ENCODE measurements at regions not wholly inside any gene's neighbourhood (a gene's known extent, or its start where the extent isn't known, plus 50 kb on each side); places are given as distances from the start of the nearest gene placed in this dataset.

GRCh38 chr13:95355494-95355893 is 54.2 kb upstream of the ABCC4 start:
- FAIRE-seq (no peak), DNase-seq (ENCODE audit: low read depth in 1 of 2, low spot score in 2 of 2) (no peak)
- H3K4ac ChIP-seq (replicated peaks; ENCODE audit: insufficient read length, low read depth, low read length), result no peak overlapping the region
- no peak overlapping the region for H3K14ac ChIP-seq (ENCODE audit: insufficient read length)
- ChIA-PET CTCF (ENCODE audit: partially characterized antibody) (interaction anchor here (1.4 kb wide), 1 partner anchor 25 kb away, joined by 3 read pairs; no protein-coding TSS in a partner anchor), POLR2A (ENCODE audit: partially characterized antibody) (no interaction called here)
- no peak overlapping the region for H3K23ac ChIP-seq (ENCODE audit: insufficient read length)
- H2AFZ ChIP-seq (ENCODE audit: low read length), result no peak overlapping the region
- H2BK12ac ChIP-seq (ENCODE audit: low read depth, low read length), result no peak overlapping the region
- no peak overlapping the region for H3K9ac ChIP-seq (replicated peaks in 1 of 4; ENCODE audit: extremely low read depth in 1 of 4, low read depth in 3 of 4, low read length in 3 of 4)
- no peak overlapping the region for H4K5ac ChIP-seq (ENCODE audit: insufficient read length, low read depth, low read length)
- H3K9me3 ChIP-seq (ENCODE audit: insufficient read depth in 2 of 2, low read depth in 1 of 2, low read length in 1 of 2), result no peaks in the 10 kb centered on the region
- H3K36me3 ChIP-seq (ENCODE audit: control insufficient read depth in 2 of 4, insufficient read depth in 4 of 4, low read length in 3 of 4), result no peaks in the 10 kb centered on the region
- no peak overlapping the region for H3K27ac ChIP-seq (ENCODE audit: low read depth, low read length)
- H3K18ac ChIP-seq (ENCODE audit: extremely low read depth, low read length), result no peak overlapping the region
- no peak overlapping the region for H2AK5ac ChIP-seq (ENCODE audit: low read depth, low read length)
- no peaks in the 10 kb centered on the region for H3K4me1 ChIP-seq (replicated peaks in 1 of 4; ENCODE audit: control insufficient read depth in 3 of 4, insufficient read depth in 4 of 4, low read length in 3 of 4)
- no peak overlapping the region for H3K4me2 ChIP-seq (ENCODE audit: insufficient read depth in 1 of 2, low read depth in 2 of 2, low read length in 2 of 2)
- H2BK20ac ChIP-seq (ENCODE audit: low read length), result no peak overlapping the region
- H3K27me3 ChIP-seq (replicated peaks in 1 of 4; ENCODE audit: control insufficient read depth in 3 of 4, extremely low read depth in 1 of 4, insufficient read depth in 3 of 4, low read length in 3 of 4), result no peaks in the 10 kb centered on the region
- H2BK5ac ChIP-seq (ENCODE audit: low read depth, low read length), result no peak overlapping the region
- no peak overlapping the region for H4K91ac ChIP-seq (replicated peaks; ENCODE audit: insufficient read length, low read length)
- no peaks in the 10 kb centered on the region for H3K79me2 ChIP-seq (ENCODE audit: control insufficient read depth in 1 of 2, insufficient read depth in 2 of 2, low read length in 2 of 2)
- no peaks in the 10 kb centered on the region for H4K20me1 ChIP-seq (replicated peaks in 1 of 2; ENCODE audit: control insufficient read depth in 1 of 2, insufficient read depth in 2 of 2, low read length in 2 of 2)
- H3K56ac ChIP-seq (replicated peaks; ENCODE audit: insufficient read length, low read depth, low read length), result no peak overlapping the region
- WGBS, 2 experiments (ENCODE audit: extremely low coverage in 1 of 2, insufficient coverage in 1 of 2, insufficient read length in 1 of 2, insufficient replicate concordance in 2 of 2, low coverage in 1 of 2, low lambda C conversion rate in 2 of 2, missing lambda C conversion rate in 1 of 2), result 84% methylated on average over 6 of the region's 6 CpGs; no CpG with 5 or more reads in 1 of the 2 experiments
- H4K8ac ChIP-seq (ENCODE audit: extremely low read depth, insufficient read depth, low read length), result no peak overlapping the region
- no peaks in the 10 kb centered on the region for H3K79me1 ChIP-seq (ENCODE audit: low read depth, low read length)
- H2BK15ac ChIP-seq (ENCODE audit: low read length), result no peak overlapping the region
- H3K23me2 ChIP-seq (ENCODE audit: low read depth, low read length), result no peaks in the 10 kb centered on the region
- no peak overlapping the region for H2BK120ac ChIP-seq (replicated peaks; ENCODE audit: low read depth, low read length)
- H3K4me3 ChIP-seq (ENCODE audit: extremely low read depth in 1 of 4, insufficient read depth in 2 of 4, low read depth in 3 of 4, low read length in 4 of 4), result no peak overlapping the region
- TF ChIP-seq JUND (IDR thresholded peaks at IDR 0.05; ENCODE audit: low read length) (no peak), E2F6 (IDR thresholded peaks at IDR 0.05) (no peak), SUZ12 (IDR thresholded peaks at IDR 0.05; ENCODE audit: low read length) (no peak), CTCF (IDR thresholded peaks at IDR 0.05; ENCODE audit: control extremely low read depth in 1 of 3, insufficient read depth in 1 of 3, low read depth in 1 of 3, low read length in 3 of 3) (no peak), RXRA (IDR thresholded peaks at IDR 0.05; ENCODE audit: insufficient read depth, low read depth, low read length) (no peak), SP2 (IDR thresholded peaks at IDR 0.05; ENCODE audit: low read length) (no peak), BRCA1 (IDR thresholded peaks at IDR 0.05; ENCODE audit: low read depth, low read length) (no peak), POU5F1 (IDR thresholded peaks at IDR 0.05; ENCODE audit: low read depth, low read length) (no peak), ZNF274 (IDR thresholded peaks at IDR 0.05; ENCODE audit: borderline replicate concordance, extremely low read depth, low read length) (no peak), EZH2 (IDR thresholded peaks at IDR 0.05; ENCODE audit: low read depth, low read length, severe bottlenecking) (no peak), HDAC6 (IDR thresholded peaks at IDR 0.05; ENCODE audit: low read depth, low read length) (no peak), GTF2F1 (IDR thresholded peaks at IDR 0.05; ENCODE audit: borderline replicate concordance, low read depth, low read length) (no peak)

All from H1 (cell line).